ENCODE measurements at regions not wholly inside any gene's neighbourhood (a gene's known extent, or its start where the extent isn't known, plus 50 kb on each side); places are given as distances from the start of the nearest gene placed in this dataset.

DNA sequence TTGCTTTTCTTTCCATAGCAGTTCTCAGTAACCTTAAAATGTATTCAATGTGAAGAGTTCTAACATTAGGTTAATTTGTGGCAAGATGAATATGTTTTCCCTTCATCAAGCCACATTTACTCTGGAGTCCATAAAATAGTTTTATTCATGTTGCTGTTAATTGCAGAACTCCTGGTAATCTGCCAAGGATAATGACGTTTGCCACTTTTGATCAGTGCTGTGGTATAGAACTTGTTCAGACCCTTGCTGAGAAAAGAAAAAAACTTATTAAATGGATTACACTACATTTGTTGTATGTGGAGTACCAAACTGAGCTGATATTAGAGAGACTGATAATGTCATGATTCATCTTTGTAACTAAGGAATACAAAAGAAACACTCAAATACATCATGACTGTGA lies 212.4 kb upstream of the DMAC1 start:
- Histone ChIP-seq H3K4me1 (no peaks in the 10 kb centered on the region), H3K9me3 (no peaks in the 10 kb centered on the region), H3K36me3 (no peaks in the 10 kb centered on the region), H3K27me3 (no peaks in the 10 kb centered on the region), H3K4me3 (no peak overlapping the region), H3K27ac (no peak overlapping the region)
- TF ChIP-seq, protein P1, sequence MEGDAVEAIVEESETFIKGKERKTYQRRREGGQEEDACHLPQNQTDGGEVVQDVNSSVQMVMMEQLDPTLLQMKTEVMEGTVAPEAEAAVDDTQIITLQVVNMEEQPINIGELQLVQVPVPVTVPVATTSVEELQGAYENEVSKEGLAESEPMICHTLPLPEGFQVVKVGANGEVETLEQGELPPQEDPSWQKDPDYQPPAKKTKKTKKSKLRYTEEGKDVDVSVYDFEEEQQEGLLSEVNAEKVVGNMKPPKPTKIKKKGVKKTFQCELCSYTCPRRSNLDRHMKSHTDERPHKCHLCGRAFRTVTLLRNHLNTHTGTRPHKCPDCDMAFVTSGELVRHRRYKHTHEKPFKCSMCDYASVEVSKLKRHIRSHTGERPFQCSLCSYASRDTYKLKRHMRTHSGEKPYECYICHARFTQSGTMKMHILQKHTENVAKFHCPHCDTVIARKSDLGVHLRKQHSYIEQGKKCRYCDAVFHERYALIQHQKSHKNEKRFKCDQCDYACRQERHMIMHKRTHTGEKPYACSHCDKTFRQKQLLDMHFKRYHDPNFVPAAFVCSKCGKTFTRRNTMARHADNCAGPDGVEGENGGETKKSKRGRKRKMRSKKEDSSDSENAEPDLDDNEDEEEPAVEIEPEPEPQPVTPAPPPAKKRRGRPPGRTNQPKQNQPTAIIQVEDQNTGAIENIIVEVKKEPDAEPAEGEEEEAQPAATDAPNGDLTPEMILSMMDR (IDR thresholded peaks at IDR 0.05), result no peak
- FAIRE-seq (no peak), DNase-seq (no peak), ATAC-seq (no peak)
- WGBS, 2 donors, result 7 to 8% methylated on average over 1 of the region's 1 CpG
- intact Hi-C loops (cut with DNase I), result no loop called here

DNA sequence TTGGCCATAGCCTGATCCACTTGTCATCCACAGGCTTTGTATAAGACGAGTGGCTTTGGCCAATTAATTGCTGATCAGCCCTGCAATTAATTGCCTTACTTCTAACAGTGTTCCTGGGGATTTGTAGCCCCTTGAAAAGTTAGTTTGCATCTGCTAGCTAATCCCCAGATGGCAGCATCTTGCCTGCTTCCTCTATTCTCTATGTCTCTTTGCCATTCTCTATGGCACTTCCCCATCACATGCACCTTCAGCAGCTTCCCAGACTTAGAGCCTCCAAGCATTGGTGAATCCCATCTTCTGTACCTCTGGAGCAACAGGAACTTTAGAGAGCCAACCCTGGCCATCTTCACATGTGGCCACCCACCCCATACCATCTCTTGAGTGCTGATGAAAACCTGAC lies 197.0 kb upstream of the DMAC1 start:
- intact Hi-C loops (cut with DNase I), result no loop called here
- FAIRE-seq (no peak), ATAC-seq (no peak), DNase-seq (no peak)
- no peaks in the 10 kb centered on the region for H3K9me3 ChIP-seq
- H3K27me3 ChIP-seq, result no peaks in the 10 kb centered on the region
- H3K4me1 ChIP-seq, result no peaks in the 10 kb centered on the region
- 42 to 71% methylated on average over 1 of the region's 1 CpG for WGBS, 2 donors
- no peaks in the 10 kb centered on the region for H3K36me3 ChIP-seq
- no peak overlapping the region for H3K4me3 ChIP-seq
- TF ChIP-seq, protein P1 (IDR thresholded peaks at IDR 0.05), result no peak
- H3K27ac ChIP-seq, result no peak overlapping the region

DNA sequence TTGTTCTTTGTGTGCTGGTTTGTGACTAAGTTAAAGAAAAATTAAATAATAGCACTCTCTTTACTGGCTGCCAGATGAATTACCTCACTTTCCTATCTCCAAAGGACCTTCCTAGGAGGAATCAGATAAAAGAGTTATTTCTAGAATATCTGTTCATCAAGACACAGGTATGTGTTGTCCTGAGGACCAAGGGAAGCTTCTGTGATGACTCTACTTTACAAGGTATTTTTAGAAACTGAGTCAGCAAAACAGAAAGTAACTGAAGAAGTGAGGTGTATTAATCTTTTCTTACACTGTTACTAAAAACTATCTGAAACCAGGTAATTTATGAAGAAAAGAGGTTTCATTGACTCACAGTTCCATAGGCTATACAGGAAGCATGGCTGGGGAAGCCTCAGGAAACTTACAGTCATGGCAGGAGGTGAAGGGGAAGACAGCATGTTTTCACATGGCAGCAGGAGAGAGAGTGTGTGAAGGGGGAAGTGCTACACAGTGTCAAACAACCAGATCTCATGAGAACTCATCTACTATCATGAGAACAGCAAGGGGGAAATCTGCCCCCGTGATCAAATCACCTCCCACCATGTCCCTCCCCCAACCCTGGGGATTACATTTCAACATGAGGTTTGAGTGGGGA lies 189.2 kb upstream of the DMAC1 start:
- Histone ChIP-seq H3K27me3 (no peaks in the 10 kb centered on the region), H3K4me1 (no peaks in the 10 kb centered on the region), H3K4me3 (no peak overlapping the region), H3K9me3 (no peaks in the 10 kb centered on the region), H3K27ac (no peak overlapping the region), H3K36me3 (no peaks in the 10 kb centered on the region)
- intact Hi-C loops (cut with DNase I), result no loop called here
- TF ChIP-seq, protein P1 (IDR thresholded peaks at IDR 0.05), result no peak
- FAIRE-seq (no peak), ATAC-seq (no peak), DNase-seq (no peak)
- WGBS, 2 donors, result 58 to 75% methylated on average over 1 of the region's 1 CpG

DNA sequence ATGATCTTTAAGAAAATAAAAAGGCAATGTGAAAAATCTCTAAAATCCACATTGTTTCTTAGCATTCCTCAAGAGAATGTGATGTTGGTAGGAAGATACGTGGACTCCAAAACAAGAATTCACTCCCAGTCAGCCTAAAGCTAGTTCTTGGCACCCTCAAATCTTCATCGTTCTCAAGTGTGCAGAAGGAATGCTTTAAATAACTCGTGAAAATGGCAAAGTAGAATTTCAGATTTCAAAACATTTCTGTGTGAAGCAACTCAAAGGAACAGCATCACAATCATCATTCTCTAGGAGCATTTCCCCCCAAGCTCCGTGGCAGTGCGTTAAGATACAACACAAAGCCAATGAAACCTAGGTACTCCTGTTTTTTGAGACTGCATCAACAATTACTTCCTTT lies 185.1 kb upstream of the DMAC1 start:
- intact Hi-C loops (cut with DNase I), result no loop called here
- FAIRE-seq (no peak), ATAC-seq (no peak), DNase-seq (no peak)
- H3K4me1 ChIP-seq, result no peaks in the 10 kb centered on the region
- TF ChIP-seq, protein P1 (IDR thresholded peaks at IDR 0.05), result no peak
- no peaks in the 10 kb centered on the region for H3K27me3 ChIP-seq
- 63 to 69% methylated on average over 5 of the region's 5 CpGs for WGBS, 2 donors
- no peak overlapping the region for H3K27ac ChIP-seq
- H3K9me3 ChIP-seq, result no peaks in the 10 kb centered on the region
- no peak overlapping the region for H3K4me3 ChIP-seq
- H3K36me3 ChIP-seq, result no peaks in the 10 kb centered on the region

DNA sequence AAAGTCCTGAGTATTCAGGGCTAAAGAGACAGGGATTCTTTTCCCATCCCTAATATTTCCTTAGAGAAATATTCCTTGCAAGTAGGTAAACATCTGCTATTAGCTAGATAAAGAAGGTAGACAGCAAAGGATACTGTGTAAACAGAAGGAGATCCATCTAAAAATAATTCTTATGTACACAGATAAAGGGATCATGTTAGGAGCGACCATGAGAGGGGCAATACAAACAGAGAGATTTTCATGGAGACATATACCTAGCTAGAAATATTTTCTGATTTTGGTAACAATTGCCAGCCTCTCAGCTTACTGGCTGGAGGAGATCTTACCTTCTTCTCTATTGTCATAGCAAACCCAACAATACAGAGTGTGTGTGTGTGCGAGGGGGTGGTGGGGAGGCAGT lies 184.6 kb upstream of the DMAC1 start:
- TF ChIP-seq, protein P1 (IDR thresholded peaks at IDR 0.05), result no peak
- WGBS, 2 donors, result 23 to 33% methylated on average over 2 of the region's 2 CpGs

More for the DNA sequence above, 184.6 kb upstream of the DMAC1 start:
- no peaks in the 10 kb centered on the region for H3K4me1 ChIP-seq
- ATAC-seq, result no peak
- H3K36me3 ChIP-seq, result no peaks in the 10 kb centered on the region
- no peak overlapping the region for H3K27ac ChIP-seq
- intact Hi-C loops (cut with DNase I), result no loop called here
- no peak overlapping the region for H3K4me3 ChIP-seq
- DNase-seq, result no peak
- FAIRE-seq, result no peak
- H3K9me3 ChIP-seq, result no peaks in the 10 kb centered on the region
- no peaks in the 10 kb centered on the region for H3K27me3 ChIP-seq

All from pancreas (tissue), 10 donors.